HepG2 (cell line): ENCODE measurements at regions not wholly inside any gene's neighbourhood (a gene's known extent, or its start where the extent isn't known, plus 50 kb on each side); places are given as distances from the start of the nearest gene placed in this dataset.

Experiments
- ATAC-seq: fragments of 200-7000 bp; cut with Tn5 transposase; 3 replicates; pipeline ENCODE4 v1.9.1; 2020; ENCODE audit warnings: mild to moderate bottlenecking, moderate library complexity
- BruUV-seq: library from RNA; stranded (reverse); fragments of 400-500 nt; replicated peaks from 2 replicates; lab custom pipeline; 2021; lab: Mats Ljungman, UMichigan
- CTCF ChIA-PET: fragments of 300-600 bp; formaldehyde crosslinking; extraction: SDS; loops from one replicate; lab custom pipeline; 2021; ENCODE audit warnings: low total read pairs, inconsistent platforms, low intra/inter-chr PET ratio; lab: Yijun Ruan, JAX
- POLR2A ChIA-PET: fragments of 350-600 bp; sonication (Branson Sonifier 250); formaldehyde crosslinking; loops from one replicate; lab custom pipeline; 2020; ENCODE audit warnings: antibody characterized with exemption, inconsistent platforms; lab: Yijun Ruan, JAX
- DNase-seq: peaks from one replicate; pipeline ENCODE4 v3.0.0-alpha.2; 2015; ENCODE audit warnings: low spot score
- FAIRE-seq: peaks from 3 replicates; lab custom pipeline; 2011; peaks lifted over from hg19 to GRCh38; lab: Jason Lieb, UNC
- H2AFZ ChIP-seq: one replicate; pipeline ENCODE4 v1.6.1; 2011; ENCODE audit warnings: low read length, inconsistent platforms
- H3K27ac ChIP-seq: fragments of 300-600 bp; 3 replicates; pipeline ENCODE4 v1.8.0; 2011; ENCODE audit warnings: mixed run types, mild to moderate bottlenecking, mixed read lengths, low read length, inconsistent platforms; ENCODE audit not compliant: insufficient read depth; ENCODE audit errors: extremely low read length
- H3K27me3 ChIP-seq, 2 experiments: fragments of 200-600 bp in 1 of 2; 2 replicates in 1 of 2; 3 replicates in 1 of 2; pipeline versions ENCODE4 v1.6.0 to v1.8.0; 2011; ENCODE audit warnings: low read length in 2 of 2, mild to moderate bottlenecking in 2 of 2, moderate library complexity in 2 of 2, inconsistent platforms in 1 of 2; ENCODE audit not compliant: insufficient read depth in 2 of 2, control insufficient read depth in 1 of 2
- H3K36me3 ChIP-seq, 2 experiments: fragments of 200-600 bp in 1 of 2; replicated peaks in 1 of 2; 2 replicates in 1 of 2; 3 replicates in 1 of 2; pipeline versions ENCODE4 v1.5.1 to v1.8.0; 2011; ENCODE audit warnings: low read length in 2 of 2, inconsistent platforms in 1 of 2; ENCODE audit not compliant: insufficient read depth in 2 of 2, control insufficient read depth in 1 of 2
- H3K4me1 ChIP-seq: 2 replicates; pipeline ENCODE4 v1.5.1; 2012; ENCODE audit warnings: low read length, inconsistent platforms; ENCODE audit not compliant: insufficient read depth
- H3K4me2 ChIP-seq: 2 replicates; pipeline ENCODE4 v1.6.0; 2011; ENCODE audit warnings: low read depth, low read length, inconsistent platforms
- H3K4me3 ChIP-seq, 3 experiments: fragments of 200-600 bp in 1 of 3; sonication (generic), shearing (Covaris generic) in 1 of 3; replicated peaks in 1 of 3; 2 replicates each; pipeline ENCODE4 v1.5.1; 2011 to 2016; ENCODE audit warnings: low read length in 3 of 3, inconsistent platforms in 2 of 3, low read depth in 2 of 3, mild to moderate bottlenecking in 2 of 3, control low read depth in 1 of 3, mixed read lengths in 1 of 3; ENCODE audit not compliant: insufficient read depth in 1 of 3
- H3K79me2 ChIP-seq: one replicate; pipeline ENCODE4 v1.6.1; 2011; ENCODE audit warnings: low read length, inconsistent platforms; ENCODE audit not compliant: insufficient read depth
- H3K9ac ChIP-seq: 2 replicates; pipeline ENCODE4 v1.6.0; 2011; ENCODE audit warnings: mild to moderate bottlenecking, low read depth, low read length, inconsistent platforms; ENCODE audit not compliant: insufficient read depth
- H3K9me3 ChIP-seq: 2 replicates; pipeline ENCODE4 v1.5.1; 2012; ENCODE audit warnings: mild to moderate bottlenecking, low read length
- H4K20me1 ChIP-seq: 2 replicates; pipeline ENCODE4 v1.6.0; 2011; ENCODE audit warnings: inconsistent platforms, mild to moderate bottlenecking, low read length, moderate library complexity; ENCODE audit not compliant: insufficient read depth
- HHEX ChIP-seq: IDR thresholded peaks from 2 replicates; pipeline ENCODE4 v1.6.1; 2016; ENCODE audit warnings: control low read depth
- HNRNPK ChIP-seq: fragments of 200-400 bp; formaldehyde crosslinking; IDR thresholded peaks from 2 replicates; pipeline ENCODE4 v1.6.1; 2018; ENCODE audit warnings: low read length, low read depth, moderate library complexity, mild to moderate bottlenecking; ENCODE audit not compliant: poor library complexity, severe bottlenecking
- KDM4B ChIP-seq: sonication (generic); formaldehyde crosslinking; IDR thresholded peaks from 2 replicates; pipeline ENCODE4 v1.4.0; 2020; ENCODE audit warnings: missing genetic modification reagents
- NR2C2 ChIP-seq: sonication (generic); formaldehyde crosslinking; IDR thresholded peaks from 2 replicates; pipeline ENCODE4 v1.4.0; 2020; ENCODE audit warnings: missing genetic modification reagents, mild to moderate bottlenecking, moderate library complexity, borderline replicate concordance
- ZNF44 ChIP-seq: sonication (generic); formaldehyde crosslinking; IDR thresholded peaks from 2 replicates; pipeline ENCODE4 v1.5.1; 2020; ENCODE audit warnings: mild to moderate bottlenecking, missing genetic modification reagents
- WGBS: methylation state at CpG from one replicate; pipeline ENCODE4 v1.1.6; 2017; ENCODE audit warnings: low lambda C conversion rate; 5-methylcytosine and 5-hydroxymethylcytosine counted together
- in situ Hi-C: cut with HindIII; loops from 2 replicates; pipeline ENCODE4 v1.10.0; 2017; ENCODE audit warnings: low pct_unique_long_range_greater_than_20kb; ENCODE audit not compliant: extremely low pct_ligation_motif_present
- intact Hi-C: fragments of 100-400 bp; cut with micrococcal nuclease; formaldehyde crosslinking; loops from one replicate; pipeline ENCODE4 v1.10.0; 2022; ENCODE audit not compliant: unreplicated experiment
- TF ChIP-seq, protein P1 (sequence below), 2 experiments: IDR thresholded peaks; 2 replicates each; pipeline ENCODE4 v1.6.1; 2011 to 2012; ENCODE audit warnings: low read length in 2 of 2, borderline replicate concordance in 1 of 2, low read depth in 1 of 2, mild to moderate bottlenecking in 1 of 2, moderate library complexity in 1 of 2

DNA sequence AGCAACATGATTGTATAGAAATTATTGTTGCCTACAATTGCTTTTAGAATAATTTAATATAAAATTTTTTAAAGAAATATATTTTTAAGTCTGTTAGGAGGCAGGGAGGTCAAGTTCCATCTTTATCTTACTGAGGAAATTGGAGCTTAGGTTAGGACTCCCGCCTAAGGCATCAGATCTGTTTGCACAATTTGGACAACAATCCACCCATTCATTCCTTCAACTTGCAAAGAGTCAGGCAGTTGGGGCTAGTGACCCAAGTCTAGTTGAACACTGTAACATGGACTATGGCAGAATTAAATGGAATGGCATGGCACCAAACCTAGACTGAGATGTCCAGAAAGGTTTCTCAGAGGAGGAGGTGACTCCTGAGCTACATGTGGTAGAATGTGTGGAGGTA, 149.4 kb upstream of the SETMAR start:
- Histone ChIP-seq H4K20me1 (no peaks in the 10 kb centered on the region), H2AFZ (no peak overlapping the region), H3K9me3 (no peaks in the 10 kb centered on the region), H3K4me1 (no peaks in the 10 kb centered on the region), H3K27me3 (no peaks in the 10 kb centered on the region), H3K4me2 (no peak overlapping the region), H3K79me2 (no peaks in the 10 kb centered on the region), H3K9ac (no peak overlapping the region), H3K4me3 (no peak overlapping the region), H3K36me3 (no peaks in the 10 kb centered on the region), H3K27ac (no peak overlapping the region)
- intact Hi-C loops (no loop called here), in situ Hi-C loops (no loop called here)
- no peak for DNase-seq
- BruUV-seq: no TSS peak
- ChIA-PET CTCF (no interaction called here), POLR2A (no interaction called here)
- 3% methylated on average over 1 of the region's 1 CpG for WGBS
- ATAC-seq: no peak
- FAIRE-seq: peak; percentile 18
- no peak for TF ChIP-seq KDM4B

DNA sequence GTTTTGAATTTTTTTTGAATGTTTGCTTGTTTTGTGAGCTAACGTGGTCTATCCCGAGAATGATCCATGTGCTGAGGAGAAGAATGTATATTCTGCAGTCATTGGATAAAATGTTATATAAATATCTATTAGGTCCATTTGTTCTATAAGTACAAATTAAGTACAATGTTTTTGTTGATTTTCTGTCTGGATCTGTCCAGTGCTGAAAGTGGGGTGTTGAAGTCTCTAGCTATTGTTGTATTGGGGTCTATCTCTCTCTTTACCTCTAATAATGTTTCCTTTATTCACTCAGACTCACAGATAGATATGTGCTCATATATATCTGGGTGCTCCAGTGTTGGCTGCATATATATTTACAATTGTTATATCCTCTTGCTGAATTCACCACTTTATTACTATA, 144.8 kb upstream of the SETMAR start:
- Histone ChIP-seq H3K27ac (no peak overlapping the region), H3K4me2 (no peak overlapping the region), H3K9me3 (no peaks in the 10 kb centered on the region), H2AFZ (no peak overlapping the region)
- CTCF ChIA-PET: no interaction called here
- TF ChIP-seq, protein P1, sequence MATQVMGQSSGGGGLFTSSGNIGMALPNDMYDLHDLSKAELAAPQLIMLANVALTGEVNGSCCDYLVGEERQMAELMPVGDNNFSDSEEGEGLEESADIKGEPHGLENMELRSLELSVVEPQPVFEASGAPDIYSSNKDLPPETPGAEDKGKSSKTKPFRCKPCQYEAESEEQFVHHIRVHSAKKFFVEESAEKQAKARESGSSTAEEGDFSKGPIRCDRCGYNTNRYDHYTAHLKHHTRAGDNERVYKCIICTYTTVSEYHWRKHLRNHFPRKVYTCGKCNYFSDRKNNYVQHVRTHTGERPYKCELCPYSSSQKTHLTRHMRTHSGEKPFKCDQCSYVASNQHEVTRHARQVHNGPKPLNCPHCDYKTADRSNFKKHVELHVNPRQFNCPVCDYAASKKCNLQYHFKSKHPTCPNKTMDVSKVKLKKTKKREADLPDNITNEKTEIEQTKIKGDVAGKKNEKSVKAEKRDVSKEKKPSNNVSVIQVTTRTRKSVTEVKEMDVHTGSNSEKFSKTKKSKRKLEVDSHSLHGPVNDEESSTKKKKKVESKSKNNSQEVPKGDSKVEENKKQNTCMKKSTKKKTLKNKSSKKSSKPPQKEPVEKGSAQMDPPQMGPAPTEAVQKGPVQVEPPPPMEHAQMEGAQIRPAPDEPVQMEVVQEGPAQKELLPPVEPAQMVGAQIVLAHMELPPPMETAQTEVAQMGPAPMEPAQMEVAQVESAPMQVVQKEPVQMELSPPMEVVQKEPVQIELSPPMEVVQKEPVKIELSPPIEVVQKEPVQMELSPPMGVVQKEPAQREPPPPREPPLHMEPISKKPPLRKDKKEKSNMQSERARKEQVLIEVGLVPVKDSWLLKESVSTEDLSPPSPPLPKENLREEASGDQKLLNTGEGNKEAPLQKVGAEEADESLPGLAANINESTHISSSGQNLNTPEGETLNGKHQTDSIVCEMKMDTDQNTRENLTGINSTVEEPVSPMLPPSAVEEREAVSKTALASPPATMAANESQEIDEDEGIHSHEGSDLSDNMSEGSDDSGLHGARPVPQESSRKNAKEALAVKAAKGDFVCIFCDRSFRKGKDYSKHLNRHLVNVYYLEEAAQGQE (IDR thresholded peaks at IDR 0.05; ENCODE audit: borderline replicate concordance in 1 of 2, low read depth in 1 of 2, low read length in 2 of 2): peak in 1 of 2 experiments; percentile 79; a peak in 1 of 4 replicates
- TF ChIP-seq ZNF44 (CRISPR knock-in tag) (no peak), NR2C2 (CRISPR knock-in tag) (no peak), HNRNPK (no peak), HHEX (CRISPR knock-in tag) (no peak)
- TF ChIP-seq, all 625 proteins: peak for 1
- Histone ChIP-seq H3K4me1 (no peaks in the 10 kb centered on the region), H3K79me2 (no peaks in the 10 kb centered on the region), H3K27me3 (no peaks in the 10 kb centered on the region), H3K9ac (no peak overlapping the region), H3K36me3 (no peaks in the 10 kb centered on the region), H4K20me1 (no peaks in the 10 kb centered on the region), H3K4me3 (no peak overlapping the region)
- no peak for DNase-seq
- POLR2A ChIA-PET: no interaction called here
- in situ Hi-C loops: no loop called here
- BruUV-seq: no TSS peak
- intact Hi-C loops: no loop called here
- 75% methylated on average over 2 of the region's 2 CpGs for WGBS
- no peak for FAIRE-seq
- ATAC-seq: no peak
